Thymus (tissue), 11 donors: ENCODE measurements at regions not wholly inside any gene's neighbourhood (a gene's known extent, or its start where the extent isn't known, plus 50 kb on each side); places are given as distances from the start of the nearest gene placed in this dataset.

Experiments
- DNase-seq, 9 donors: peaks; one replicate each; pipeline ENCODE4 v3.0.0-alpha.2; 2013; ENCODE audit warnings: low spot score in 9 of 9, low read depth in 6 of 9, missing footprints in 1 of 9
- H3K27ac ChIP-seq, 2 donors: one replicate each; pipeline ENCODE4 v1.5.1; 2013; ENCODE audit warnings: control low read depth in 1 of 2, low read depth in 1 of 2, low read length in 1 of 2, mild to moderate bottlenecking in 1 of 2, moderate library complexity in 1 of 2
- H3K27me3 ChIP-seq, 2 donors: one replicate each; pipeline ENCODE4 v1.5.1; 2013; ENCODE audit warnings: low read length in 1 of 2; ENCODE audit not compliant: control insufficient read depth in 2 of 2, insufficient read depth in 1 of 2
- H3K36me3 ChIP-seq, 2 donors: one replicate each; pipeline ENCODE4 v1.5.1; 2013; ENCODE audit warnings: low read length in 1 of 2, mild to moderate bottlenecking in 1 of 2, moderate library complexity in 1 of 2; ENCODE audit not compliant: control insufficient read depth in 2 of 2, insufficient read depth in 2 of 2
- H3K4me1 ChIP-seq, 2 donors: one replicate each; pipeline ENCODE4 v1.5.1; 2013; ENCODE audit warnings: low read length in 2 of 2; ENCODE audit not compliant: control insufficient read depth in 2 of 2, insufficient read depth in 2 of 2
- H3K4me3 ChIP-seq, 2 donors: one replicate each; pipeline ENCODE4 v1.5.1; 2013; ENCODE audit warnings: low read length in 2 of 2, control low read depth in 1 of 2, mild to moderate bottlenecking in 1 of 2
- H3K9me3 ChIP-seq, 2 donors: one replicate each; pipeline ENCODE4 v1.5.1; 2013; ENCODE audit warnings: low read length in 1 of 2, mild to moderate bottlenecking in 1 of 2; ENCODE audit not compliant: control insufficient read depth in 2 of 2, insufficient read depth in 1 of 2
- WGBS: extraction: QIAGEN DNeasy Blood & Tissue Kit; methylation state at CpG from one replicate; pipeline ENCODE4 v1.1.7; 2013; 5-methylcytosine and 5-hydroxymethylcytosine counted together
- donor health status: healthy.

- WGBS = 95% methylated on average over 3 of the region's 3 CpGs
- Histone ChIP-seq H3K36me3 (no peaks in the 10 kb centered on the region), H3K4me1 (no peaks in the 10 kb centered on the region), H3K9me3 (no peaks in the 10 kb centered on the region), H3K27ac (no peak overlapping the region), H3K4me3 (no peak overlapping the region), H3K27me3 (no peaks in the 10 kb centered on the region)
- DNase-seq = no peak
Measured at GRCh38 chr14:58866391-58866790, 228.6 kb downstream of the DACT1 start.

GRCh38 chr14:58870961-58871360 lies 233.2 kb downstream of the DACT1 start:
- Histone ChIP-seq H3K9me3 (no peaks in the 10 kb centered on the region), H3K36me3 (no peaks in the 10 kb centered on the region), H3K27ac (no peak overlapping the region), H3K27me3 (no peaks in the 10 kb centered on the region), H3K4me3 (no peak overlapping the region), H3K4me1 (no peaks in the 10 kb centered on the region)
- 99% methylated on average over 4 of the region's 4 CpGs for WGBS
- no peak for DNase-seq

GRCh38 chr14:58871573-58871972 lies 233.8 kb downstream of the DACT1 start:
- H3K36me3 ChIP-seq = no peaks in the 10 kb centered on the region
- 95% methylated on average over 4 of the region's 4 CpGs for WGBS
- DNase-seq = no peak
- no peak overlapping the region for H3K27ac ChIP-seq
- no peaks in the 10 kb centered on the region for H3K27me3 ChIP-seq
- no peaks in the 10 kb centered on the region for H3K9me3 ChIP-seq
- H3K4me3 ChIP-seq = no peak overlapping the region
- H3K4me1 ChIP-seq = no peaks in the 10 kb centered on the region

GRCh38 chr14:58872061-58872460 lies 234.3 kb downstream of the DACT1 start:
- Histone ChIP-seq H3K36me3 (no peaks in the 10 kb centered on the region), H3K27me3 (no peaks in the 10 kb centered on the region), H3K4me1 (no peaks in the 10 kb centered on the region), H3K9me3 (no peaks in the 10 kb centered on the region), H3K27ac (no peak overlapping the region), H3K4me3 (no peak overlapping the region)
- 93% methylated on average over 6 of the region's 6 CpGs for WGBS
- no peak for DNase-seq

GRCh38 chr14:58873228-58873953 lies 235.6 kb downstream of the DACT1 start:
- no peaks in the 10 kb centered on the region for H3K27me3 ChIP-seq
- H3K9me3 ChIP-seq = no peaks in the 10 kb centered on the region
- DNase-seq = peak in 1 of 9 donors; percentile 6
- no peaks in the 10 kb centered on the region for H3K36me3 ChIP-seq
- no peak overlapping the region for H3K27ac ChIP-seq
- H3K4me1 ChIP-seq = no peaks in the 10 kb centered on the region
- 94% methylated on average over 5 of the region's 5 CpGs for WGBS
- no peak overlapping the region for H3K4me3 ChIP-seq

- no peak overlapping the region for H3K27ac ChIP-seq
- H3K9me3 ChIP-seq = no peaks in the 10 kb centered on the region
- no peaks in the 10 kb centered on the region for H3K27me3 ChIP-seq
- WGBS = 78% methylated on average over 1 of the region's 1 CpG
- no peak for DNase-seq
- no peaks in the 10 kb centered on the region for H3K36me3 ChIP-seq
- H3K4me3 ChIP-seq = no peak overlapping the region
- H3K4me1 ChIP-seq = no peaks in the 10 kb centered on the region
Measured at GRCh38 chr14:58875613-58876012, 237.9 kb downstream of the DACT1 start.

- DNase-seq = no peak
- H3K36me3 ChIP-seq = no peaks in the 10 kb centered on the region
- H3K4me3 ChIP-seq = no peak overlapping the region
- no peaks in the 10 kb centered on the region for H3K4me1 ChIP-seq
- no peak overlapping the region for H3K27ac ChIP-seq
- no peaks in the 10 kb centered on the region for H3K9me3 ChIP-seq
- H3K27me3 ChIP-seq = no peaks in the 10 kb centered on the region
Measured at GRCh38 chr14:58876608-58877007, 238.8 kb downstream of the DACT1 start.

GRCh38 chr14:58878439-58879139 lies 240.8 kb downstream of the DACT1 start:
- Histone ChIP-seq H3K36me3 (no peaks in the 10 kb centered on the region), H3K27ac (no peak overlapping the region), H3K4me1 (no peaks in the 10 kb centered on the region), H3K4me3 (no peak overlapping the region), H3K27me3 (no peaks in the 10 kb centered on the region), H3K9me3 (no peaks in the 10 kb centered on the region)
- DNase-seq = no peak
- 86% methylated on average over 2 of the region's 2 CpGs for WGBS

- H3K4me3 ChIP-seq = no peak overlapping the region
- WGBS = 93% methylated on average over 1 of the region's 1 CpG
- H3K27ac ChIP-seq = no peak overlapping the region
- no peaks in the 10 kb centered on the region for H3K4me1 ChIP-seq
- H3K36me3 ChIP-seq = no peaks in the 10 kb centered on the region
- H3K27me3 ChIP-seq = no peaks in the 10 kb centered on the region
- no peak for DNase-seq
- H3K9me3 ChIP-seq = no peaks in the 10 kb centered on the region
Measured at GRCh38 chr14:58881433-58881832, 243.7 kb downstream of the DACT1 start.
